Amniotic epithelial cell (primary cell): ENCODE measurements at regions not wholly inside any gene's neighbourhood (a gene's known extent, or its start where the extent isn't known, plus 50 kb on each side); places are given as distances from the start of the nearest gene placed in this dataset.
"Not testable (repeated sequence)": the region's sequence is repeated elsewhere in the genome, so short reads cannot be mapped to it uniquely, and the experiment has no call there.

ENCODE experiments used
- DNase-seq: peaks from one replicate; pipeline ENCODE4 v3.0.0-alpha.2; 2010; ENCODE audit warnings: low read depth

GRCh38 chr16:65727534-65728137 is 605.8 kb upstream of the CDH11 start:
- no peak for DNase-seq

DNA sequence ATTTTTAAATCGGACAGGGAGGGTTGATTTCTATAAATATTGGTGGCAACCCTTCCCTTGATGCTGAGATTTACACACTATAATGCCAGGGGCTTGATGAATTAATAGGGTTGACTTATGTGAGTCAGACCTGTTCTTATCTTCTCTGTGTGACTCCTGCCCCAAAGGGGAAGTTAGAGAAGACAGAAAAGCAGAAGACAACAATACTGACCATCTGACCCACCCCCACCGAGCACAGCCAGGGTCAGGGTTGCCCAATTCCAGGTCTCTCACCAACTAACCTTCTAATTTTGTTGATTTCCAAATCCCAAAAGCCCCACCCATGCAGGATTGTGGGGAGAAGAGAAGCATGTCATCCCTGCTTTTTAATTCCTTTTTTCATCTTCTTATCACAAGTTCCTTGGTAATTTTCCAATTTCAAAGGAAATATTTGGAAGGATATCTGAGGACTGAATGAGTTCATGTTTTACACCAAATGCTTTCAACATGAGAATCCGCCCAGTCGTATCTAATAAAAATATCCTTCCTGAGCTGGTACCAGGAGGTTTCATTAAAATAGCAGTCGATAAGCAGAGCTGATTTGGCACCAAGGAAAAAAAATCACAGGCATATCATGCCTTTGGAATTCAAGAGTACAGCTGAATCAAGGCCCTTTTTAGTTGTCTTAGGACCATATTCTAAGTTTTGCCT is 603.4 kb upstream of the CDH11 start:
- DNase-seq, result peak; percentile 93

- DNase-seq, result no peak
Observed at GRCh38 chr16:65722429-65722828, 600.6 kb upstream of the CDH11 start.

GRCh38 chr16:65717846-65718245 is 596.0 kb upstream of the CDH11 start:
- DNase-seq, result no peak

- DNase-seq, result peak; percentile 76
Observed at GRCh38 chr16:65716737-65717700, 595.2 kb upstream of the CDH11 start.

- no peak for DNase-seq
Observed at GRCh38 chr16:65713181-65713808, 591.4 kb upstream of the CDH11 start.

DNA sequence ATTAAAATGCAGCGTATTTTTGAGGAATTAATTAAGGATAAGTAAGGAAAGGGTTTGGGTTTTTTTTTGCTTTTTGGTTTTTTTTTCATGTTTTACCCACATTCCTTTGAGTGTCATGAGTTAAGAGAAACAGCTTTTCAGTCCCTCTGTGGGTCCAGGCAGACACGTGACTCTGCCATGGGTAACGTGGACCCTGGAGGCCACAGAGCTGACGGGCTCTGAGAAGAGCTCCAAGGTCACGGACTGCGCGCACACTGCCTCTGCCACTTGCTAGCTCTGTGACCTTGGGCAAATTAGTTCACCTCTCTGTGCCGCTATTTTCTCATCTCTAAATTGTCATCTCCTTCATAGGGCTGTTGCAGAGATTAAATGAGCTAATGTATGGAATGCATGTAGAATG is 588.2 kb upstream of the CDH11 start:
- DNase-seq, result no peak

- DNase-seq, result no peak
Observed at GRCh38 chr16:65704866-65705265, 583.0 kb upstream of the CDH11 start.

DNA sequence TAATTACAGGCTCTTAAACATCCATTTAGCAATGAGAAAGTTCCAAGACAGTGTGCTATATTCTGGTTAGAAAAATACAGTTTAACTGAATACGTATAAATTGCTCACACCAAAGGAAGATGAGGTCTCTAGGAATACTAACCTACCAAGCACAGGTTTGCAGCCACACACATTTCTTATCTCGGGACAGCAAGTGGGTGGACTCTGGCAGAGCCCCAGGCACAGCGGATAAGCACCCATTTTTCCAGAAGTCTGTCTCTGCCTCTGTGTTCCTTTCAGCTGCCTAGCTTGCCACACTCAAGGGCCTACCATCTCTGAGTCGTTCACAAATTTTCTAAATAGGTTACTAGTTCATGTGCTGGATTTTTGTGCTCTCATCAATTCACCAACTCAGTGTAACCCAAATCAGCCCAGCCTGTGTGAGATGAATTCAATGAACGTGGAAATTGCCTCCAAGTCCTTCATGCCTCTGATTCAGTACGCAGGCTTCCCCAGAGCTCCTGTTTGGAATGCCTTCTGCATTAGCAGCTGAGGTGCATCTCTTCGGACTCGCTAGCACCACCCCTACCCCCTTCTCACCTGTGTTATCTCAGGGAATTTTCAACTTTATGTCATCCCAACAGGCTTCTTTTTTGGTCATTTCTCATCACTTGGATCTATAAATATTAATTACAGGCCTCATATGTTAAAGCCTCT is 581.0 kb upstream of the CDH11 start:
- DNase-seq, result peak; percentile 36

DNA sequence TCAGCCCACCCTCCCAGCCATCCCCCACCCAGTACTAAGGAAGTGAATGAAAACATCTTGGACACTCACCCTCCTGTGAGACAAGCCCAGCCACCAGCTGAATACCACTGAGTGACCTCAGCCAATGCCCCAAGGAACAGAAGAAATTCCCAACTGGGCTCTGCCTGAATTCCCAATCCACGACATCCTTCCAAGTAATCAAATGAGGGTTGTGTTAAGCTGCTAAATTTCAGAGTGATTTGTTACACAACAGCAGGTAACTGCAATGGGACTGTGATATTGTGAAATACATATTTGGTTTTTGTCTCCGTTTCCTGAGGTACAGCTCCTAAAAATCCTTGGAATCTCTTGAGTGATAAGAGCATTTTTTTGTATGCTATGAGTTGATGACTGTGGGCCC is 578.7 kb upstream of the CDH11 start:
- peak; percentile 6 for DNase-seq

GRCh38 chr16:65698791-65699321 is 577.0 kb upstream of the CDH11 start:
- peak; percentile 70 for DNase-seq

DNA sequence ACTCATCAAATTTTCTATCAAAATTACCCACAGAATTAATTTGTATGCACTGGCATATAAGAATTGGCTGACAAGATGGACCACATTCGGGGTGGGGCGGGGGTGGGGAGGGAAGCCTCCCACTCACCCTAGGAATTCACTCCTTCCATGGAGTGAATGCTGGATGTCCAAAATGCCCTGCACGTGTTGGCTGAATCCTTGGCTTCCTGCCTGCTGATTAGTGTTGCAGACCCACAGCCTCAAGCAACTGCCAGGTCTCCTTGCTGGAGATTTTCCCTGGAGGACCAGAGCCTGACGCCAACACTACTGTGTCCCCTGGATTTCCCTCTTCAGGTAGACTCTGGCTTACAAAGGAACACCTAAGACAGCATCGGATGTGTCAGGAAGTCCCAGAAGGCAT is 575.7 kb upstream of the CDH11 start:
- no peak for DNase-seq

DNA sequence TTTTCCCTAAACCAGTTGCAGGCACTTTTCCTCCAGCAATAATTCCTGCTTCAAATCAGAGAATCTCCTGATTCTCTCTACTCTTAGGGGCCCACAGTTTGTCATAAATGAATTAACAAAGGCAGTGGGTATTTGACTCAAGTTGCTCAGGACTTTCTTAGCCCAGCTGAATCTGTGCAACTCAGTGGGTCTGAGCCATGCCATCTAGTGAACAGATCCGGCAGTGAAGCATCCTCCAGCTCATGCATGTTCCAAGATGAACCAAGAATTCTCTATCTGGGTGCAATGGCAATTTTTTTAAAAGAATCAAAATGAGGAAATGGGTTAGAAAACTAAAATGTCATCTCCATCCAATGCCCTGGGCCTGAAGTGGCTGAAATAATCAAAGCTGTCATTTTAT is 575.2 kb upstream of the CDH11 start:
- DNase-seq, result peak; percentile 16

DNA sequence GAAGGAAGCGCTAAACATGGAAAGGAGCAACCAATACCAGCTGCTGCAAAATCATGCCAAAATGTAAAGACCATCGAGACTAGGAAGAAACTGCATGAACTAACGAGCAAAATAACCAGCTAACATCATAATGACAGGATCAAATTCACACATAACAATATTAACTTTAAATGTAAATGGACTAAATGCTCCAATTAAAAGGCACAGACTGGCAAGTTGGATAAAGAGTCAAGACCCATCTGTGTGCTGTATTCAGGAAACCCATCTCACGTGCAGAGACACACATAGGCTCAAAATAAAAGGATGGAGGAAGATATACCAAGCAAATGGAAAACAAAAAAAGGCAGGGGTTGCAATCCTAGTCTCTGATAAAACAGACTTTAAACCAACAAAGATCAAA is 570.0 kb upstream of the CDH11 start:
- not testable (repeated sequence) for DNase-seq

DNA sequence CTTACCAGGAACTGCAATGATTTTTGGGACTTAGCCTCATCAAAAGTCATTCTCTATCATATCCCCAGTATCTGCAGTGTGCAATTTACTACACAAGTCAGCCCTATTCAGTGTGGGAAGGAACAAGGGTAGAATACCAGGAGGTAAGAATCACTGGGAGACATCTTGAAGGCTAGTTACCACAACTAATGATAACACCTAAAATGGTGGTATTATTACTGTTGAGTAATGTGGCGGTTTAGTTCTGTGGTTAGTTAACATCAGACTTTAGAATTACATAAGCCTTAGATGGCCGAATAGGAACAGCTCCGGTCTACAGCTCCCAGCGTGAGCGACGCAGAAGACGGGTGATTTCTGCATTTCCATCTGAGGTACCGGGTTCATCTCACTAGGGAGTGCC is 567.9 kb upstream of the CDH11 start:
- DNase-seq, result peak; percentile 65

- no peak for DNase-seq
Observed at GRCh38 chr16:65688301-65688700, 566.4 kb upstream of the CDH11 start.

DNA sequence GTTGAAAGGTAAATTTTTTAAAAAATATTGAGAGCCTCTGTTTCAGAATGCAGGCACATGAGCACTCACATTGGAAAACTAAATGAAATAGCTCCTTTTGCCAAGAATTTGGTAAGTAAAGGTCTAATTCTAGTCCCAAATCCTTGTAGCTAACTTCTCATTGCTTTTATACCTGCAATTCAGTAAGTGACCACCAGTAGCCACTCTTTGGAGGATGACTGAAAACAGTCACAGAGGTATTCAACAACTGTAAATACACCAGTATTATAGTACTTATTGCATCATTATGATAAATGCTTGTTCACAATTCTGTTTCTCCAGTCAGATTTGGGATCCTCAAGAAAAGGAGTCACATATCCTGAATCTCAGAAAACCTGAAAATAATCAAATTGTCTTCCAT is 562.4 kb upstream of the CDH11 start:
- DNase-seq, result no peak

- DNase-seq, result no peak
Observed at GRCh38 chr16:65681406-65681805, 559.5 kb upstream of the CDH11 start.

- DNase-seq, result no peak
Observed at GRCh38 chr16:65679785-65680184, 557.9 kb upstream of the CDH11 start.

DNA sequence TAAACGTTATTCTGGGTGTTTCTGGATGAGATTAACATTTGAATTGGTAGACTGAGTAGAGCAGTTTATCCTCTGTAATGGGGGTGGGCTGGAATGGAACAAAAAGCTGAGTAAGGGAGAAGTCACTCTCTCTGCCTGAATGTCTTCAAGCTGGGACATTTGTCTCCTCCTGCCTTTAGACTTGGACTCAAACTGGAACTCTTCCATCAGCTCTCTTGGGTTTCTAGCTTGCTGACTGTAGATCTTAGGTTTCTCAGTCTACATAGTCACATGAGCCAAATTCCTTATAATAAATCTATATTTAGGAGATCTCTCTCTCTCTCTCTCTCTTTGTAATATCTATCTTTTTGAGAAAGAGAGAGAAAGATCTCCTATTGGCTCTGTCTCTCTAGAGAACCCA is 553.3 kb upstream of the CDH11 start:
- no peak for DNase-seq

- peak; percentile 34 for DNase-seq
Observed at GRCh38 chr16:65672960-65673359, 551.1 kb upstream of the CDH11 start.

- DNase-seq, result no peak
Observed at GRCh38 chr16:65671071-65671470, 549.2 kb upstream of the CDH11 start.
